AG04450 (cell line): ENCODE measurements at regions not wholly inside any gene's neighbourhood (a gene's known extent, or its start where the extent isn't known, plus 50 kb on each side); places are given as distances from the start of the nearest gene placed in this dataset.

Experiments
- CTCF ChIA-PET: fragments of 300-600, 350-600 bp; formaldehyde crosslinking; extraction: SDS; loops from one replicate; lab custom pipeline; 2022; ENCODE audit warnings: antibody characterized with exemption, inconsistent platforms; lab: Charles Lee
- POLR2A ChIA-PET: fragments of 350-600 bp; formaldehyde crosslinking; extraction: SDS; loops from one replicate; lab custom pipeline; 2021; ENCODE audit warnings: antibody characterized with exemption, inconsistent platforms; lab: Yijun Ruan, JAX
- DNase-seq: peaks from one replicate; pipeline ENCODE4 v3.0.0-alpha.2; 2011; ENCODE audit warnings: low read depth, low spot score
- H3K27ac ChIP-seq: one replicate; pipeline ENCODE4 v1.5.1; 2012; ENCODE audit warnings: low read depth, low read length, control low read depth
- H3K27me3 ChIP-seq: one replicate; pipeline ENCODE4 v1.6.0; 2012; ENCODE audit warnings: low read length; ENCODE audit not compliant: control insufficient read depth, insufficient read depth
- H3K4me3 ChIP-seq: 2 replicates; pipeline ENCODE4 v1.5.1; 2011; ENCODE audit warnings: mild to moderate bottlenecking, low read depth, low read length, control low read depth
- H3K9me3 ChIP-seq: 2 replicates; pipeline ENCODE4 v1.5.1; 2012; ENCODE audit warnings: low read length; ENCODE audit not compliant: control insufficient read depth, insufficient read depth
- CTCF ChIP-seq: IDR thresholded peaks from 2 replicates; pipeline ENCODE4 v1.5.1; 2011; ENCODE audit warnings: low read depth, low read length, control low read depth, inconsistent platforms

- no peak for TF ChIP-seq CTCF
- ChIA-PET POLR2A (no interaction called here), CTCF (no interaction called here)
- peaks cover 4% of the 10 kb centered on the region; the same call in 1 of the 2 replicates for H3K9me3 ChIP-seq
- H3K27ac ChIP-seq, result no peak overlapping the region
- no peak for DNase-seq
- no peak overlapping the region for H3K4me3 ChIP-seq
- no peaks in the 10 kb centered on the region for H3K27me3 ChIP-seq
Measured at GRCh38 chr18:2441544-2441943, 129.8 kb downstream of the METTL4 start.

- no peak for DNase-seq
- Histone ChIP-seq H3K27me3 (no peaks in the 10 kb centered on the region), H3K27ac (no peak overlapping the region), H3K4me3 (no peak overlapping the region), H3K9me3 (peaks cover 4% of the 10 kb centered on the region; the same call in 1 of the 2 replicates)
- ChIA-PET CTCF (no interaction called here), POLR2A (no interaction called here)
- TF ChIP-seq CTCF, result no peak
Measured at GRCh38 chr18:2442006-2442405, 129.3 kb downstream of the METTL4 start.

- DNase-seq, result no peak
- H3K9me3 ChIP-seq, result peaks cover 4% of the 10 kb centered on the region; the same call in 1 of the 2 replicates
- no peak for TF ChIP-seq CTCF
- no peak overlapping the region for H3K27ac ChIP-seq
- H3K4me3 ChIP-seq, result no peak overlapping the region
- ChIA-PET CTCF (interaction anchor here (0.6 to 1.1 kb wide), 3 partner anchors 29 to 377 kb away, joined by 3 to 6 read pairs (median 3); no protein-coding TSS in a partner anchor), POLR2A (no interaction called here)
- H3K27me3 ChIP-seq, result no peaks in the 10 kb centered on the region
Measured at GRCh38 chr18:2442726-2443275, 128.5 kb downstream of the METTL4 start.

- POLR2A ChIA-PET, result no interaction called here
Measured at GRCh38 chr18:2444201-2444875, 127.0 kb downstream of the METTL4 start.

More at GRCh38 chr18:2444201-2444875, 127.0 kb downstream of the METTL4 start:
- Histone ChIP-seq H3K4me3 (no peak overlapping the region), H3K27me3 (no peaks in the 10 kb centered on the region), H3K9me3 (peaks cover 4% of the 10 kb centered on the region; the same call in 1 of the 2 replicates), H3K27ac (no peak overlapping the region)
- CTCF ChIA-PET, result interaction anchor here (1.2 kb wide), 1 partner anchor 338 kb away, joined by 3 read pairs; no protein-coding TSS in a partner anchor
- no peak for DNase-seq
- TF ChIP-seq CTCF, result no peak
